Stimulated activated CD4-positive, alpha-beta T cell treated with anti-CD3 and anti-CD28 coated beads, Interleukin-4, amount 100 ng/mL, for 4 hours (primary cell): ENCODE measurements at regions not wholly inside any gene's neighbourhood (a gene's known extent, or its start where the extent isn't known, plus 50 kb on each side); places are given as distances from the start of the nearest gene placed in this dataset.

Experiments
- DNase-seq, 2 experiments: peaks; one replicate each; pipeline ENCODE4 v3.0.0-alpha.2; 2020

- no peak for DNase-seq
These were observed 101.5 kb upstream of the TGFBR2 start for GRCh38 chr3:30504939-30505338.

- DNase-seq = no peak
These were observed 100.4 kb upstream of the TGFBR2 start for GRCh38 chr3:30505866-30506520.

DNA sequence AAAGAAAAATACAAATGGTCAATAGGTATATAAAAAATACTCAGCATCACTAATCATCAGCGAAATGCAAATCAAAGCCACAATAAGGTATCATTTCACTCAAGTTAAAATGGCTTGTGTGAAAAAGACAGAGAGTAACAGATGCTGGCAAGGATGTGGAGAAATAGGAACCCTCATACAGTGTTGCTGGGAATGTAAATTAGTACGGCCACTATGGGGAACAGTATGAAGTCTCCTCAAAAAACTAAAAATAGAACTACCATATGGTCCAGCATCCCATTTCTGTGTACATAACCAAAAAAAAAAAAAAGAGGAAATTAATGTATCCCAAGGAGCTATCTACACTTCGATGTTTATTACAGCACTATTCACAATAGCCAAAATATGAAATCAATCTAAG is 98.1 kb upstream of the TGFBR2 start:
- DNase-seq = no peak

GRCh38 chr3:30510596-30510995 is 95.8 kb upstream of the TGFBR2 start:
- DNase-seq = no peak

DNA sequence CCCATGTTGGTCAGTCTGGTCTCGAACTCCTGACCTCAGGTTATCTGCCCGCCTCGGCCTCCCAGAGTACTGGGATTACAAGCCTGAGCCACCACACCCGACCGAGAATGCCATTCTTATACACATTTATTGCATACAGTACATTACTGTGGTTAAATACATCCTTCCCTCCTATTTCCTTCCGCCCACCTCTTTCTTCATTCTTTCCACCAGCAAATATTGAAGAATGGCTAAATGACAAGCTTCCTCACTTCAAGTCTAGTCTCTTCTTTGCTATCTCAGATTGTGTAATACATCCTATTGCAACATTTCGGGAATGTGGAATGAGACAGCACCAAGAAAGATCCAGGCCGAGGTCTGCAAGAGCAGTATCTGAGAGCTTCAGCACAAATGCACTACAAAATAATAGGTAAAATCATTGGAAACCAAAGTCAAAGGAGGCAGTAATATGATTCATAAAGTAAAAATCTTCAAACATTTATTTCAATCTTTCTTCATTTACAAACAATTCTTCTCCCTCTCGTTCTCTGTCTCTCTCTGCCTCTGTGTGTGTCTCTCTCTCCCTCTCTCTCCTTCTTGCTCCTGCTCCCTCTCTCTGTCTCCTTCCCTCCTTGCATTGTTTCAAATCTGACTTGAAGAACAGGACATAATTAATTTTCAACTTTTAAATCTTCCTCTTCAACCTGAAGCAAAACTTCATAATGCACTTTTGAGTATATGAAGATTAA is 94.7 kb upstream of the TGFBR2 start:
- DNase-seq = no peak

- no peak for DNase-seq
These were observed 93.8 kb upstream of the TGFBR2 start for GRCh38 chr3:30512576-30512975.

- DNase-seq = no peak
These were observed 92.8 kb upstream of the TGFBR2 start for GRCh38 chr3:30513374-30514152.

DNA sequence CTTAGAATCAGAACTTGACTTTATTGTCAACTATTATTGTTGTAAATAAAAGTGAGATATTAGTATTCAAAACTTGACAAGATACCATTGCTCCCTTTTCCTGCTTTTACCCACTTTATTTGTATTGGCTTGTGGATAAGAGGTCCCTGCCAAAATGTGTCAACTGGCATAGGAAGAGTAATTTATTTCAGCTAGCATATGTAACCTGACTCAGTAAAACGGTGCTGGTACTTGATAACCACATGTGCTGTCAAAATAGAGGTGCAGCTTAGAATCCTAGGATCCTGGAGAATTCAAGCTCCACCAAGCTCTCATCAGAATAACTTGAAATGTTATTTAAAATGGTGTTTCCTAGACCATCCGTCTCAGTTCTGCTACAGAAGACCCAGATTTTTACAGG is 90.2 kb upstream of the TGFBR2 start:
- no peak for DNase-seq

- no peak for DNase-seq
These were observed 88.1 kb upstream of the TGFBR2 start for GRCh38 chr3:30518181-30518864.

DNA sequence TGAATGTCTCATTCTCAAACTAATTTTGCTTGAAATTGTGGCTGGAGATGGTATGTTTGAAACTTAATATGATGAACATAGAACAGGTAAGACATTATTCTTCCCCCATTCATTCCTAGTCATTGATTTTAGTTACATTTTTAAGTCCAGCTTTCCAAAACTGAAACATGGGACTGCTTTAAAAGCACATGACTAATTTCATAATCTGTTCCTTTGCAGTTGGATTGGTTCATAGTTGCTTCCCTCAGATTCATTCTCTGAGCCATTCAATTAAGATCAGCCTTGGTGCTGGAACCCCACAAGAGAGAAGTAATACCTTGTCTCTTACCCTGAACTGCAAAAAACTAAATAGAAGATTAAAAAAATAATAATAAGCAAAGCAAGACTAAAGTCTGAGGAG is 87.5 kb upstream of the TGFBR2 start:
- DNase-seq = no peak

GRCh38 chr3:30520699-30521098 is 85.7 kb upstream of the TGFBR2 start:
- no peak for DNase-seq

- no peak for DNase-seq
These were observed 85.2 kb upstream of the TGFBR2 start for GRCh38 chr3:30521156-30521715.

DNA sequence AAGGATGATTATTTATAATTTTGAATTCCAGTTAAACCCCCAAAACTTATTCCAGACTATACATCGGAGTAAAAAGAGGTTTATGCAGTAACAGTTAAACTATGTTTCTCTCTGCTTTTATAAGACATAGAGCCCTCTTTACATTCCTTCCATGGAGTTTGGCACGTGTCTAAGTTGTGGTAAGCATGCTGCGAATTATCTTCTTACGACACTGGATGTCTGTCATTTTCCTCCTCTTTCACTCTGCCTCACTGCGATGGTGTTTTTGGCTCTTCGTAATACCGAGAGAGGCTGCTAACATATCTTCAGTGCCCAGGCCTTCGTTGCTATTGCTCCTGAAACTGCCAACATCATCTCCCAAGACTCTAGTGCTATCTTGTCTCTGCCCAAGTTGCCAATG is 83.9 kb upstream of the TGFBR2 start:
- DNase-seq = no peak

GRCh38 chr3:30523366-30523765 is 83.0 kb upstream of the TGFBR2 start:
- no peak for DNase-seq

DNA sequence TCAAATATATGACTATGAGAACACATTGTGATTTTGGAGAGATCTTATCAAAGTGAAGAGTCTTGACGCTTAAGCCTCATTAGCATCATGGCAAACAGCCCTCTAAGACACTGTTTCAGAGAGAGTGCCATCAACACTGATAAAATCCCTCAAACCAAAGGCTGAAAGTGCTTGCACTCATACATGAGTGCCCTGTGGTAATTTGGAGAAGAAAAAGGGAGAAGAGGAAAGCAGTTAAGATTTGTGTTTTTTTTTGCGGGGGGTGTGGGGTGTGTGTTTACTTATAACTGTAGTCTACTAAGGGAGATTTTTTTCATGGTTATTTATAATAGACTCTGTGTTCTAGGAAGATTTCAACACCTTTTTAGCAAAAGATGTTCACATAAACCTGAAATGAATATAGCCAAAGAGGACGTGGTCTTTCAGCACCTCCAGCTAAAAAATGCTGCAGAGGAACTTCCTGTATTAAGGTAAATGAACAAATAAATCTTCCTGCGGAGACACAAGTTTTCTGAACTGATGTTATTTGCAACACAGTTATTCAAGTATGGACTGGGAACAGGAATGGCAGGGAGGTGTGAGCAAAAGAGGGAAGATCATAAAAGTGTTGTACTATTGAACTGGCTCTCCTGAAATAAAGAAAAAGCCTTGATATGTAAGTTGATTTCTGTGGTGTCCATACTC is 81.9 kb upstream of the TGFBR2 start:
- no peak for DNase-seq

DNA sequence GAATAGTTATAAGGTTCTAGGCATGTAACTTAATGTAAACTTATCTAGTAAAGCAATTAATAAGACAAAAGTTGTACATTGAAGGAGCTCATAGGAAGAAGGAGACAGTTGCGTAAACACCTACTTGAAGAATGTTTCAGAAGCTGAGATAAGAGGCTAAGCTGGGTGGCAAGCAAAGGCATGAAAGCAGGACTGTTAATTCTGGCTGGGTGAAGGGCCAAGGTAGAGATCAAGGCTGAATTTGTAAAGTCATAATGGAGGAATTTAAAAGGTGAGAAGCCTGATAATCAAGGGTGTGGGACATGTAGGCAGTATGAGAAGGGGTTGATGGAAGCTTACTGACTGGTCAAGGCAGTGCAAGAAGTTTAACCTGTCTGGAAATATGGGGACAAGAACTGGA is 80.4 kb upstream of the TGFBR2 start:
- no peak for DNase-seq

DNA sequence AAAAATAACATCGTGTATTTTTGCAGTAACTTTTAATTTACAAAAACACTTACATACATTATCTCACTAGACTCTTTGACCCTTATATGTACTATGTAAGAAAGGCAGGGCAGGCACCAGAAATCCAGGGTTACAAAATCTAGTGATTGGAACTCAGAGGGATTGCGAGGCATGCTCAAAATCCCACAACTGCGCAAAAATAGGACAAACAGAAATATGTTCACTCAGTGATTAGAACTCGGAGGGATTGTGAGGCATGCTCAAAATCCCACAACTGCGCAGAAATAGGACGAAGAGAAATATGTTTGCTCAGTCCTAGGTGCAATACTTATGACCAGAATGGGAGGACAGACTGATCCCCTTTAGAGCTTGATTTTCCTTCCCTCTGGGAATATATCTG is 79.2 kb upstream of the TGFBR2 start:
- DNase-seq = no peak

- no peak for DNase-seq
These were observed 78.7 kb upstream of the TGFBR2 start for GRCh38 chr3:30527720-30528119.

DNA sequence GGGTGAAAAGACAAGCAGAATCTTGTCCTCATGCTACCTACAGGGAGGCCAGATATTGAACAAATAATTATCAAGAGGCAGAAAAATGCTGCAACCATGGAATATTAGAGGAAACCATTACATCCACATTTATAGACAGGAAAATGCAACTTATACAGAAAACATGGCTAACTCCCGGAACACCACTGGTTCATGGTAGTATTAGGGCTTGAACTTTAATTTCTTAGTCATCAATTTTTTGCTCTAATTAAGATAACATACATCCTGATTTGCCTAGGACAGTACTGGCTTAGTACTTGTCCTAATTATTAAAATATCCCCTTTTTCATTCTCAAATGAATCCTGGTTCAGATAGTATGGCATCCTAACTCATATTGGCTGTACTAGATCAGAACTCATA is 76.3 kb upstream of the TGFBR2 start:
- no peak for DNase-seq

- DNase-seq = no peak
These were observed 75.3 kb upstream of the TGFBR2 start for GRCh38 chr3:30531017-30531570.

GRCh38 chr3:30535525-30535924 is 70.9 kb upstream of the TGFBR2 start:
- DNase-seq = no peak

DNA sequence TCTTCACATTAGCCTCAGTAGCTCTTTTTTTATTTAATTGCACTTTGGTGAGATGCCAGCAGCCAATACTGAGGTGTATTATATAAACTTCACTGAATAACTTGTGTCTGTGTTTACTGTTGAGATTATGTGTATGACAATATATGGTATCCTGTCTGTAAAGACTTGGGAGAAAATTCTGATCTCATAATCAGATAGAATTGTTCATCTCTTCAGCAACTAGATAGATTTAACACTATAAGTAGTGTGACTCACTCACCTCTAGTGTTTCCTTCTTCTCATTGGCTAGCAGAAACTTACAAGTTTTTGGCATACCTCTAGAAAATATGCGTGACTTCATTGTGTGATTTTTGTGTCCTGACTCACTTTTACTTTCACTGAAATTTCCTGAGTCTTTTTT is 67.6 kb upstream of the TGFBR2 start:
- no peak for DNase-seq
